Right lobe of liver (tissue), 4 donors: ENCODE measurements at regions not wholly inside any gene's neighbourhood (a gene's known extent, or its start where the extent isn't known, plus 50 kb on each side); places are given as distances from the start of the nearest gene placed in this dataset.

ENCODE experiments used
- POLR2A ChIP-seq: fragments of 450-650 bp; IDR thresholded peaks from one replicate; pipeline ENCODE4 v1.6.1; 2017; ENCODE audit warnings: antibody characterized with exemption, mild to moderate bottlenecking
- TF ChIP-seq, protein P1 (sequence below), 4 donors: fragments of 200-600 bp in 3 of 4; fragments of 450-650 bp in 1 of 4; IDR thresholded peaks; one replicate each; pipeline versions ENCODE4 v1.5.1 to v1.8.0; 2016 to 2022; ENCODE audit warnings: antibody characterized with exemption in 4 of 4, mild to moderate bottlenecking in 2 of 4
- donor health status: DM: no; HTN: no; CAD: no.
- donor health status: DM: no; HTN: no; CAD: no.
- donor health status: DM: no; HTN: yes; CAD: no.

DNA sequence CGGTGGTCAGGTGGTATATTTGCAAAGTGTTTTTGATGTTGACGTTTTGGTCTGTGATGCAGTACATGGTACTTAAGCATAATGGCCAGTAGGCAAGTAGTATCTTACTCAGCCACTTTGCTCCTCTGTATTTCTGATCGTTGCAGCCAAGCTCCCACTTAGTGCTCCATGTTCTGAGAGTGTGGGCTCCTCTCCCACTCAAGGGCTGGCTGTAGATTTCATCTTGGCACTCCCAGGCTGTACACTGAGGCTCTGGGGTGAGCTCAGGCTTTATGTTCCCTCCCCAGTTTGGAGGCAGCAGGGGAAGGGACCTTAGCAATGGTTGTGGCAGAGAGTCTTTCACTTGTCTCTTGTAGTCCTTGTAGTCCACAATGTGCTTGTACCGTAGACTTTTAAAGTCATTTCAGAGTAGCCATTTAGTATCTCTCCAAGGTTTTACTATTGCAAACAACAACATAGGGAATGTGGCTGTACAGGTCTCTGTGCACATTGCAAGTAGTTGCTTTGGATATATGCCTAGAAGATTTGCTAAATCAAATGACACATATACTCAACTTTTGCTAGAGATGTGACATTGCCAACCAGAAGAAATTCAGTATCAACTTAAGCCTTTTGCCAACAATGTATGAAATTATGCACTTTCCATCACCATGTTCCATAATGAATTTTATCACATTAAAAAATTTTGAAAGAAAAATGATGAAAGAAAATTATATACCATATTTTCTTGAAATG, 304.3 kb upstream of the CTNND2 start:
- no peak for TF ChIP-seq POLR2A
- TF ChIP-seq, protein P1, sequence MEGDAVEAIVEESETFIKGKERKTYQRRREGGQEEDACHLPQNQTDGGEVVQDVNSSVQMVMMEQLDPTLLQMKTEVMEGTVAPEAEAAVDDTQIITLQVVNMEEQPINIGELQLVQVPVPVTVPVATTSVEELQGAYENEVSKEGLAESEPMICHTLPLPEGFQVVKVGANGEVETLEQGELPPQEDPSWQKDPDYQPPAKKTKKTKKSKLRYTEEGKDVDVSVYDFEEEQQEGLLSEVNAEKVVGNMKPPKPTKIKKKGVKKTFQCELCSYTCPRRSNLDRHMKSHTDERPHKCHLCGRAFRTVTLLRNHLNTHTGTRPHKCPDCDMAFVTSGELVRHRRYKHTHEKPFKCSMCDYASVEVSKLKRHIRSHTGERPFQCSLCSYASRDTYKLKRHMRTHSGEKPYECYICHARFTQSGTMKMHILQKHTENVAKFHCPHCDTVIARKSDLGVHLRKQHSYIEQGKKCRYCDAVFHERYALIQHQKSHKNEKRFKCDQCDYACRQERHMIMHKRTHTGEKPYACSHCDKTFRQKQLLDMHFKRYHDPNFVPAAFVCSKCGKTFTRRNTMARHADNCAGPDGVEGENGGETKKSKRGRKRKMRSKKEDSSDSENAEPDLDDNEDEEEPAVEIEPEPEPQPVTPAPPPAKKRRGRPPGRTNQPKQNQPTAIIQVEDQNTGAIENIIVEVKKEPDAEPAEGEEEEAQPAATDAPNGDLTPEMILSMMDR (IDR thresholded peaks at IDR 0.05) = no peak
